ENCODE measurements at regions not wholly inside any gene's neighbourhood (a gene's known extent, or its start where the extent isn't known, plus 50 kb on each side); places are given as distances from the start of the nearest gene placed in this dataset.

DNA sequence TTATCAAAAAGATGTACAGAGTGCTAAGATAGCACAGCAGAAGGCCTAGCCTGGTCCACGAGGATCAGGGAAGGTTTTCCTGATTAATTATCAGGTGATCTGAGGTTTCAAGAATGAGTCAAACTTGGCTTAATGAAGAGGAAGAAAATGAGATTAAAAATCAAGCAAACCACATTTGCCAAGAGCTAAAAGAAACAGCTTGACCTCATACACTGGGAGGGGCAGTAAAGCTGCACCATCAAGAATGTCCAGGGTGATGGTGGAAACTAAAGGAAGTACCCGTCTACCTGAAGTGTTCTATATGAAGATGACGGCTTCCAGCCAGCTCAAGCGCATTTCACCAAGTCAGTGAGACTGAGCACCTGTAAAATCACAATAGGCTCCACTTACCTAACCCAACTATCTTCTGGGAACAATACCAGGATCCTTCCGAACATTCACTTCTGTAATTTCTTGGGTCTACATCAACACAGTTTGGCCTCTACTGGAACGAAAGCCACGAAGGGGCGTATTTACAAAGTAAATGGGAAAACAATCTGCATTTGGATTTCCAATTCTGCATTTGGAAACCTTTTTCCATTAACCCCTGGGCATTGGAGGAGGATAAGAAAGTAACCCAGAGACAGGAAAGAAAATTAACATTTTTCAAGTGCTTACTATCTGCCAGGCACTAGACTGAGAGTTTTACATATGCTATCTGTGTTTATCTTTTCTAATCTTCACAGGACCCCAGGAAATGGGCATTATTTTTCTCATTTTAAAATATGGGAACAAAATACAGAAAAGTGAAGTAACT, 114.0 kb upstream of the DCLK2 start:
- Histone ChIP-seq H2AFZ (ENCODE audit: low read depth, low read length, severe bottlenecking) (no peak overlapping the region), H3K9ac (ENCODE audit: low read length) (no peak overlapping the region), H3K27me3 (ENCODE audit: low read length) (no peaks in the 10 kb centered on the region), H3K27ac (ENCODE audit: low read depth, low read length) (no peak overlapping the region), H3F3A (ENCODE audit: insufficient read depth) (no peaks in the 10 kb centered on the region), H3K9me2 (replicated peaks; ENCODE audit: insufficient read depth, low read length) (no peaks in the 10 kb centered on the region), H4K20me1 (ENCODE audit: low read depth, low read length) (no peaks in the 10 kb centered on the region), H3K4me3 (ENCODE audit: insufficient read depth, low read length, poor library complexity, severe bottlenecking) (no peak overlapping the region), H3K9me3 (ENCODE audit: insufficient read depth, low read length) (no peaks in the 10 kb centered on the region), H3K36me3 (ENCODE audit: low read length) (no peaks in the 10 kb centered on the region), H3K79me2 (ENCODE audit: insufficient read depth, low read length) (no peaks in the 10 kb centered on the region), H3K4me2 (ENCODE audit: low read depth, low read length, poor library complexity, severe bottlenecking) (no peak overlapping the region)
- no peak for TF ChIP-seq EZH2phosphoT487 (conservative IDR thresholded peaks at IDR 0.05; ENCODE audit: low read length)
- TF ChIP-seq, protein P1, sequence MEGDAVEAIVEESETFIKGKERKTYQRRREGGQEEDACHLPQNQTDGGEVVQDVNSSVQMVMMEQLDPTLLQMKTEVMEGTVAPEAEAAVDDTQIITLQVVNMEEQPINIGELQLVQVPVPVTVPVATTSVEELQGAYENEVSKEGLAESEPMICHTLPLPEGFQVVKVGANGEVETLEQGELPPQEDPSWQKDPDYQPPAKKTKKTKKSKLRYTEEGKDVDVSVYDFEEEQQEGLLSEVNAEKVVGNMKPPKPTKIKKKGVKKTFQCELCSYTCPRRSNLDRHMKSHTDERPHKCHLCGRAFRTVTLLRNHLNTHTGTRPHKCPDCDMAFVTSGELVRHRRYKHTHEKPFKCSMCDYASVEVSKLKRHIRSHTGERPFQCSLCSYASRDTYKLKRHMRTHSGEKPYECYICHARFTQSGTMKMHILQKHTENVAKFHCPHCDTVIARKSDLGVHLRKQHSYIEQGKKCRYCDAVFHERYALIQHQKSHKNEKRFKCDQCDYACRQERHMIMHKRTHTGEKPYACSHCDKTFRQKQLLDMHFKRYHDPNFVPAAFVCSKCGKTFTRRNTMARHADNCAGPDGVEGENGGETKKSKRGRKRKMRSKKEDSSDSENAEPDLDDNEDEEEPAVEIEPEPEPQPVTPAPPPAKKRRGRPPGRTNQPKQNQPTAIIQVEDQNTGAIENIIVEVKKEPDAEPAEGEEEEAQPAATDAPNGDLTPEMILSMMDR (IDR thresholded peaks at IDR 0.05; ENCODE audit: insufficient read depth, low read length, poor library complexity, severe bottlenecking), result no peak

DNA sequence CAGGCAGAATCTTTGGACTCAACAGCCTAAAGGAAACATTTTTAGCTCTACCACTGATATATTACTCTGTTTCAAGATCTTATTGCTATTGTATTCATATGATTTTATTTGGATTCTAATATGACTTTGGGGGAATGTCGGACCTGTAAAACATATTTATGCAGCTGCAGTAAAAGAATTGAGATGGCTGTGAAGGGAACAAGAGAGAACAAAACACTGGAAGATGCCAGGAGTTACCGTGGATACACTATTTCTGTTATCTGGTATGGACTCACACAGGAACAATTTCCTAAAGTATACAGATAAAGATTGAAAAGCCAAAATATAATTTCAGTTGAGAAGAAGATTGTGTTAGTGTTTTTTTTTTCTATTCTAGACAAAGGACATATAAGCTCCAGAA, 113.0 kb upstream of the DCLK2 start:
- no peak overlapping the region for H3K9ac ChIP-seq (ENCODE audit: low read length)

DNA sequence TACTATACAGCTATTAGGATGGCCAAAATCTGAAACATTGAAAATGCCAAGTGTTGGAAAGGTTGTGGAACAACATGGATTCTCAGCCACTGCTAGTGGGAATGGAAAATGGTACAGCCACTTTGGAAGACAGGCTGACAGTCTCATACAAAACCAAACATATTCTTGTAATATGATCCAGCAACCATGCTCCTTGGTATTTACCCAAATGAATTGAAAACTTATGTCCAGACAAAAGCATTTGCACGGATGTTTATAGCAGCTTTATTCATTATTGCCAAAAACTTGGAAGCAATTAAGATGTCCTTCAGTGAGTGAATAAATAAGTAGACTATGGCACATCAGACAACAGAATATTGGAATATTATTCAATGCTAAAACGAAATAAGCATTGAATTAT, 105.8 kb upstream of the DCLK2 start:
- no peaks in the 10 kb centered on the region for H3K9me3 ChIP-seq (ENCODE audit: insufficient read depth, low read length)
- TF ChIP-seq, protein P1 (IDR thresholded peaks at IDR 0.05; ENCODE audit: insufficient read depth, low read length, poor library complexity, severe bottlenecking), result no peak
- TF ChIP-seq EZH2phosphoT487 (conservative IDR thresholded peaks at IDR 0.05; ENCODE audit: low read length), result no peak
- no peak overlapping the region for H3K4me2 ChIP-seq (ENCODE audit: low read depth, low read length, poor library complexity, severe bottlenecking)
- no peaks in the 10 kb centered on the region for H3K36me3 ChIP-seq (ENCODE audit: low read length)
- no peaks in the 10 kb centered on the region for H3K9me2 ChIP-seq (replicated peaks; ENCODE audit: insufficient read depth, low read length)
- H3K9ac ChIP-seq (ENCODE audit: low read length), result no peak overlapping the region
- H2AFZ ChIP-seq (ENCODE audit: low read depth, low read length, severe bottlenecking), result no peak overlapping the region
- no peak overlapping the region for H3K27ac ChIP-seq (ENCODE audit: low read depth, low read length)
- no peaks in the 10 kb centered on the region for H3K79me2 ChIP-seq (ENCODE audit: insufficient read depth, low read length)
- H3K27me3 ChIP-seq (ENCODE audit: low read length), result no peaks in the 10 kb centered on the region
- H3K4me3 ChIP-seq (ENCODE audit: insufficient read depth, low read length, poor library complexity, severe bottlenecking), result no peak overlapping the region
- H4K20me1 ChIP-seq (ENCODE audit: low read depth, low read length), result no peaks in the 10 kb centered on the region
- no peaks in the 10 kb centered on the region for H3F3A ChIP-seq (ENCODE audit: insufficient read depth)

More for the DNA sequence above, 113.0 kb upstream of the DCLK2 start:
- H3K27ac ChIP-seq (ENCODE audit: low read depth, low read length), result no peak overlapping the region
- no peak overlapping the region for H2AFZ ChIP-seq (ENCODE audit: low read depth, low read length, severe bottlenecking)
- H3F3A ChIP-seq (ENCODE audit: insufficient read depth), result no peaks in the 10 kb centered on the region
- no peaks in the 10 kb centered on the region for H3K9me3 ChIP-seq (ENCODE audit: insufficient read depth, low read length)
- no peaks in the 10 kb centered on the region for H3K36me3 ChIP-seq (ENCODE audit: low read length)
- no peaks in the 10 kb centered on the region for H3K27me3 ChIP-seq (ENCODE audit: low read length)
- no peak overlapping the region for H3K4me2 ChIP-seq (ENCODE audit: low read depth, low read length, poor library complexity, severe bottlenecking)
- TF ChIP-seq, protein P1 (IDR thresholded peaks at IDR 0.05; ENCODE audit: insufficient read depth, low read length, poor library complexity, severe bottlenecking), result no peak
- no peak for TF ChIP-seq EZH2phosphoT487 (conservative IDR thresholded peaks at IDR 0.05; ENCODE audit: low read length)
- no peak overlapping the region for H3K4me3 ChIP-seq (ENCODE audit: insufficient read depth, low read length, poor library complexity, severe bottlenecking)
- no peaks in the 10 kb centered on the region for H3K9me2 ChIP-seq (replicated peaks; ENCODE audit: insufficient read depth, low read length)
- no peaks in the 10 kb centered on the region for H3K79me2 ChIP-seq (ENCODE audit: insufficient read depth, low read length)
- H4K20me1 ChIP-seq (ENCODE audit: low read depth, low read length), result no peaks in the 10 kb centered on the region
